ENCODE measurements at regions not wholly inside any gene's neighbourhood (a gene's known extent, or its start where the extent isn't known, plus 50 kb on each side); places are given as distances from the start of the nearest gene placed in this dataset.

DNA sequence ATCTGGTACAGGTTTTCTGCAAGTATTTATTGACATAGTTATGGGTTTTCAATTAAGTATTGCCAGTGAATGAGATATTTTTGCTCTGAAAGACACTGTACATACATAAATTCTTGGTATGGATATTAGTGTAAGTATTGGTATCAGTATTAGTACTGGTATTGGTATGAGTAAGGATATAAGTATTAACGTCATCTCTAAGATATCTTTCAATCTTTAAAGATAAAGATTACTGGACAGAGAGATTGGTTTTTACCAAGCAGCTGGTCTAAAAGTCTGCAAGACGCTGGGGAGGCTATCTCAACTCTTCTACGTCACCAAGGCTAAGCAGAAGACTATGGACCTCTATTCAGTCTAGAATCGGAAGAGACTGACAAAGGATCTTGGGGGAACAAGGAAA is 234.5 kb downstream of the NXPE2 start:
- H3K27ac Mint-ChIP-seq (ENCODE audit: unreplicated experiment) = no peak overlapping the region
- no peak for DNase-seq
- peaks cover 2% of the 10 kb centered on the region; the same call in 1 of the 2 replicates for H3K27me3 ChIP-seq (replicated peaks; ENCODE audit: control insufficient read depth, insufficient read depth, low read length)
- H3K4me1 Mint-ChIP-seq (ENCODE audit: low read depth, unreplicated experiment) = no peaks in the 10 kb centered on the region
- ChIA-PET POLR2A (no interaction called here), CTCF (interaction anchor here (0.6 kb wide), 1 partner anchor 173 kb away, joined by 5 read pairs; no protein-coding TSS in a partner anchor)
- no TSS peak for BruUV-seq (replicated peaks)
- no peaks in the 10 kb centered on the region for H3K36me3 ChIP-seq (ENCODE audit: control insufficient read depth, insufficient read depth, low read length)
- intact Hi-C loops (cut with micrococcal nuclease; ENCODE audit: unreplicated experiment) = no loop called here
- H3K9me3 Mint-ChIP-seq (ENCODE audit: unreplicated experiment) = no peaks in the 10 kb centered on the region
- no peak overlapping the region for H3K4me3 ChIP-seq (ENCODE audit: low read depth, low read length)
- H3K36me3 Mint-ChIP-seq (ENCODE audit: insufficient read depth, unreplicated experiment) = no peaks in the 10 kb centered on the region
- H3K4me3 Mint-ChIP-seq (ENCODE audit: unreplicated experiment) = no peak overlapping the region
- no peaks in the 10 kb centered on the region for H3K9me3 ChIP-seq
- no peaks in the 10 kb centered on the region for H3K4me1 ChIP-seq
- peaks cover 14% of the 10 kb centered on the region for H3K27me3 Mint-ChIP-seq (ENCODE audit: insufficient read depth, unreplicated experiment)
- TF ChIP-seq, protein P1, sequence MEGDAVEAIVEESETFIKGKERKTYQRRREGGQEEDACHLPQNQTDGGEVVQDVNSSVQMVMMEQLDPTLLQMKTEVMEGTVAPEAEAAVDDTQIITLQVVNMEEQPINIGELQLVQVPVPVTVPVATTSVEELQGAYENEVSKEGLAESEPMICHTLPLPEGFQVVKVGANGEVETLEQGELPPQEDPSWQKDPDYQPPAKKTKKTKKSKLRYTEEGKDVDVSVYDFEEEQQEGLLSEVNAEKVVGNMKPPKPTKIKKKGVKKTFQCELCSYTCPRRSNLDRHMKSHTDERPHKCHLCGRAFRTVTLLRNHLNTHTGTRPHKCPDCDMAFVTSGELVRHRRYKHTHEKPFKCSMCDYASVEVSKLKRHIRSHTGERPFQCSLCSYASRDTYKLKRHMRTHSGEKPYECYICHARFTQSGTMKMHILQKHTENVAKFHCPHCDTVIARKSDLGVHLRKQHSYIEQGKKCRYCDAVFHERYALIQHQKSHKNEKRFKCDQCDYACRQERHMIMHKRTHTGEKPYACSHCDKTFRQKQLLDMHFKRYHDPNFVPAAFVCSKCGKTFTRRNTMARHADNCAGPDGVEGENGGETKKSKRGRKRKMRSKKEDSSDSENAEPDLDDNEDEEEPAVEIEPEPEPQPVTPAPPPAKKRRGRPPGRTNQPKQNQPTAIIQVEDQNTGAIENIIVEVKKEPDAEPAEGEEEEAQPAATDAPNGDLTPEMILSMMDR (IDR thresholded peaks at IDR 0.05; ENCODE audit: insufficient read depth in 1 of 2, low read depth in 1 of 2, low read length in 1 of 2, severe bottlenecking in 1 of 2, unreplicated experiment in 1 of 2) = no peak

GRCh38 chr11:114914231-114915005 is 236.1 kb downstream of the NXPE2 start:
- ChIA-PET POLR2A (no interaction called here), CTCF (no interaction called here)
- no peaks in the 10 kb centered on the region for H3K9me3 ChIP-seq
- no peaks in the 10 kb centered on the region for H3K4me1 Mint-ChIP-seq (ENCODE audit: low read depth, unreplicated experiment)
- no peaks in the 10 kb centered on the region for H3K9me3 Mint-ChIP-seq (ENCODE audit: unreplicated experiment)
- no peak overlapping the region for H3K27ac Mint-ChIP-seq (ENCODE audit: unreplicated experiment)
- no peak for DNase-seq
- peaks cover 18% of the 10 kb centered on the region for H3K27me3 Mint-ChIP-seq (ENCODE audit: insufficient read depth, unreplicated experiment)
- H3K4me3 Mint-ChIP-seq (ENCODE audit: unreplicated experiment) = no peak overlapping the region
- H3K4me3 ChIP-seq (ENCODE audit: low read depth, low read length) = no peak overlapping the region
- peaks cover 2% of the 10 kb centered on the region; the same call in 1 of the 2 replicates for H3K27me3 ChIP-seq (replicated peaks; ENCODE audit: control insufficient read depth, insufficient read depth, low read length)
- no peaks in the 10 kb centered on the region for H3K36me3 Mint-ChIP-seq (ENCODE audit: insufficient read depth, unreplicated experiment)
- BruUV-seq (replicated peaks) = no TSS peak
- H3K4me1 ChIP-seq = no peaks in the 10 kb centered on the region
- intact Hi-C loops (cut with micrococcal nuclease; ENCODE audit: unreplicated experiment) = no loop called here
- no peaks in the 10 kb centered on the region for H3K36me3 ChIP-seq (ENCODE audit: control insufficient read depth, insufficient read depth, low read length)
- TF ChIP-seq, protein P1 (IDR thresholded peaks at IDR 0.05; ENCODE audit: insufficient read depth in 1 of 2, low read depth in 1 of 2, low read length in 1 of 2, severe bottlenecking in 1 of 2, unreplicated experiment in 1 of 2) = no peak

DNA sequence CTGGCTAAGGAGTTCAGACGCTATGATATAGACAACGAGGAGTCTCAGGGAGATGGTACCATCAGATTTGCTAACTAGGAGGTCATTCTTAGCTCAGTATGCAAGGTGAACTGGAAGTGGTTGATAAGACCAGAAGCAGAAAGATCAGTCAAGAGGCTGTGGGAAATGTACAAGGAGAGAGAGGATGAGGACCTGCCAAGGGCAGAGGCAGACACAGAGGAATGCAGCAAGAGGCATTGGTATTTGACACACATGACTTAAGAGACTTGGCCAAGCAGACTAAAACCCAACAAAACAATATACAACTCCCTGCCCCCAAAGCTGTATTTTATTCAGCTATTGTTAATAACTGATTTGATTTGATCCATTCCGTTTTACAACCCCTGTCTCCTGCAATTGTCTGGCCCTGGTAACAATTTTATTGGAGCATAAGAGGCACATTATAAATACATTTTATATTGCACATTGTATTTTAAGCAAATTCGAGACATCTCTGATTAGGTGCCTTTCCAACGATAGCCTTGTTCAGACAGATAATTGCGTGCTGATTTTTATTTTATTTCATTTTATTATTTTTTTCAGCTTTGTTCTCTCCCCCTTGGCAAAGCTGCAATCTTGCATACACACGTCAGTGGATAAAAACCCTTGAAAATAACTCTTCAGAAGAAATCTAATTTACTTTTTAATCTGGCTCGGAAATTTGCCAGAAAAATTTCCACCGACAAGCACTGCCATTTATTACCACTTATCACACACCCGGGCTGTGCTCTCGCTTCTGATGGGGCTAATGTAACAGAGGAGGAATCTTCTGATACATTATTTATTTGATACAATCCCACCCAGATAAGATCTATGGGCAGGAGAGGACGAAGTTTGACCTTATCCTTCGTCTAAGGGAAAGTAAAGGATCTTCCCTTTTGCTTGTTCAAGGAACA is 237.8 kb downstream of the NXPE2 start:
- Histone ChIP-seq H3K9me3 (no peaks in the 10 kb centered on the region), H3K4me1 (no peaks in the 10 kb centered on the region), H3K36me3 (ENCODE audit: control insufficient read depth, insufficient read depth, low read length) (no peaks in the 10 kb centered on the region), H3K27me3 (replicated peaks; ENCODE audit: control insufficient read depth, insufficient read depth, low read length) (peaks cover 2% of the 10 kb centered on the region; the same call in 1 of the 2 replicates), H3K4me3 (ENCODE audit: low read depth, low read length) (no peak overlapping the region)
- no peak overlapping the region for H3K27ac Mint-ChIP-seq (ENCODE audit: unreplicated experiment)
- TF ChIP-seq, protein P1 (IDR thresholded peaks at IDR 0.05; ENCODE audit: insufficient read depth in 1 of 2, low read depth in 1 of 2, low read length in 1 of 2, severe bottlenecking in 1 of 2, unreplicated experiment in 1 of 2) = no peak
- BruUV-seq (replicated peaks) = no TSS peak
- H3K27me3 Mint-ChIP-seq (ENCODE audit: insufficient read depth, unreplicated experiment) = peaks cover 20% of the 10 kb centered on the region
- no peaks in the 10 kb centered on the region for H3K4me1 Mint-ChIP-seq (ENCODE audit: low read depth, unreplicated experiment)
- no peaks in the 10 kb centered on the region for H3K9me3 Mint-ChIP-seq (ENCODE audit: unreplicated experiment)
- ChIA-PET POLR2A (no interaction called here), CTCF (no interaction called here)
- intact Hi-C loops (cut with micrococcal nuclease; ENCODE audit: unreplicated experiment) = no loop called here
- no peak for DNase-seq
- no peaks in the 10 kb centered on the region for H3K36me3 Mint-ChIP-seq (ENCODE audit: insufficient read depth, unreplicated experiment)
- H3K4me3 Mint-ChIP-seq (ENCODE audit: unreplicated experiment) = no peak overlapping the region

All from Caco-2 (cell line).